HG02885 (cell line): ENCODE measurements at regions not wholly inside any gene's neighbourhood (a gene's known extent, or its start where the extent isn't known, plus 50 kb on each side); places are given as distances from the start of the nearest gene placed in this dataset.

Experiments
- ATAC-seq: cut with Tn5 transposase; IDR thresholded peaks from one replicate; pipeline ENCODE4 v1.9.1; 2021; ENCODE audit warnings: mild to moderate bottlenecking; ENCODE audit not compliant: unreplicated experiment, poor library complexity

DNA sequence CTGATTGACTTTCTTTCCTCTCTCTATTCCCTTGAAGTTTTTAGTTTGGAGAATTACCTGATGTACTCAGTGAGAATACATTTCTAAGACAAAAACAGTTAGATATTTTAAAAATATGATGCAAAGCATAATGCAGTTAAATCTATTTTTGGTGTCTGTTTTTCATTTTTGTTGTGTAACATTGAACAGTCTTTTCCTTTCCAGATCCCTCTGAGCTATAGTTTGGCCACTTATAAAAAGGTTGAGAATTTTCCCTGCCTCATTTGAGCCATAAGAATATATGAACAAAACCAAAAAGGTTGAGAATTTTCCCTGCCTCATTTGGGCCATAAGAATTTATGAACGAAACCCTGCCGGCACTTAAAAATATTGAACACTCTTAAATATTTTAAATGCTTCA, 57.0 kb upstream of the IPO5 start:
- no peak for ATAC-seq

DNA sequence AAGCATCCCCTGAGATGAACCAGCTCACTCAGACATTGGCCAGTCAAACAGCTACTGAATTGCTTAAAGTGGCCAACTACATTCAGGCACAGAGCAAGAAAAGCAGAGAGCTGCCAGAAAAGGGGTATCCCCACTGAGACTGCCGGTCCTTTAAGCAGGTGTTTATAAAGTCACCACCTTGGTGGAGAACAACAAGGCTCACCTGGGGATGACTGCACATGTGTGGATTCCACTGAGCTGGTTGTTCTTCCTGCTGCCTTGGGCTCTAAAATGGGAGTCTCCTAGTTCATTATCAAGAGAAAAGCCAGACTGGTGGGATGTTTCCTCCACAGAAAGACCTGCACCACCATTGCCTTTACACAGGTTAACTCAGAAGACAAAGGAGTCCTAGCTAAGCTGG, 51.8 kb upstream of the IPO5 start:
- ATAC-seq, result no peak
